ENCODE measurements at regions not wholly inside any gene's neighbourhood (a gene's known extent, or its start where the extent isn't known, plus 50 kb on each side); places are given as distances from the start of the nearest gene placed in this dataset.

GRCh38 chr10:2839081-2839725 is 228.1 kb upstream of the PFKP start:
- H3K27ac ChIP-seq (ENCODE audit: insufficient read depth, low read depth, low read length, poor library complexity, severe bottlenecking): no peak overlapping the region
- no peak overlapping the region for H3K4me3 ChIP-seq (ENCODE audit: insufficient read depth, low read depth, low read length)
- 59 to 60% methylated on average over 16 of the region's 16 CpGs for WGBS, 2 experiments
- no peaks in the 10 kb centered on the region for H3K4me1 ChIP-seq (ENCODE audit: control insufficient read depth, insufficient read depth, low read length)
- no peaks in the 10 kb centered on the region for H3K9me3 ChIP-seq (ENCODE audit: control insufficient read depth, low read length)
- no peaks in the 10 kb centered on the region for H3K36me3 ChIP-seq (ENCODE audit: control insufficient read depth, insufficient read depth, low read length)
- H3K27me3 ChIP-seq (ENCODE audit: control insufficient read depth, insufficient read depth, low read length, poor library complexity, severe bottlenecking): no peaks in the 10 kb centered on the region

GRCh38 chr10:2837674-2838073 is 229.7 kb upstream of the PFKP start:
- no peaks in the 10 kb centered on the region for H3K9me3 ChIP-seq (ENCODE audit: control insufficient read depth, low read length)
- 93 to 94% methylated on average over 7 of the region's 7 CpGs for WGBS, 2 experiments
- no peaks in the 10 kb centered on the region for H3K27me3 ChIP-seq (ENCODE audit: control insufficient read depth, insufficient read depth, low read length, poor library complexity, severe bottlenecking)
- no peak overlapping the region for H3K4me3 ChIP-seq (ENCODE audit: insufficient read depth, low read depth, low read length)
- no peak overlapping the region for H3K27ac ChIP-seq (ENCODE audit: insufficient read depth, low read depth, low read length, poor library complexity, severe bottlenecking)
- H3K36me3 ChIP-seq (ENCODE audit: control insufficient read depth, insufficient read depth, low read length): no peaks in the 10 kb centered on the region
- H3K4me1 ChIP-seq (ENCODE audit: control insufficient read depth, insufficient read depth, low read length): no peaks in the 10 kb centered on the region

GRCh38 chr10:2836921-2837662 is 230.3 kb upstream of the PFKP start:
- no peaks in the 10 kb centered on the region for H3K4me1 ChIP-seq (ENCODE audit: control insufficient read depth, insufficient read depth, low read length)
- no peaks in the 10 kb centered on the region for H3K36me3 ChIP-seq (ENCODE audit: control insufficient read depth, insufficient read depth, low read length)
- 95% methylated on average over 20 of the region's 22 CpGs for WGBS, 2 experiments
- H3K27me3 ChIP-seq (ENCODE audit: control insufficient read depth, insufficient read depth, low read length, poor library complexity, severe bottlenecking): no peaks in the 10 kb centered on the region
- H3K27ac ChIP-seq (ENCODE audit: insufficient read depth, low read depth, low read length, poor library complexity, severe bottlenecking): no peak overlapping the region
- H3K4me3 ChIP-seq (ENCODE audit: insufficient read depth, low read depth, low read length): no peak overlapping the region
- H3K9me3 ChIP-seq (ENCODE audit: control insufficient read depth, low read length): no peaks in the 10 kb centered on the region

GRCh38 chr10:2834214-2834613 is 233.1 kb upstream of the PFKP start:
- WGBS, 2 experiments: 91 to 100% methylated on average over 2 of the region's 2 CpGs
- no peaks in the 10 kb centered on the region for H3K4me1 ChIP-seq (ENCODE audit: control insufficient read depth, insufficient read depth, low read length)
- H3K27ac ChIP-seq (ENCODE audit: insufficient read depth, low read depth, low read length, poor library complexity, severe bottlenecking): no peak overlapping the region
- no peaks in the 10 kb centered on the region for H3K36me3 ChIP-seq (ENCODE audit: control insufficient read depth, insufficient read depth, low read length)
- no peaks in the 10 kb centered on the region for H3K9me3 ChIP-seq (ENCODE audit: control insufficient read depth, low read length)
- H3K27me3 ChIP-seq (ENCODE audit: control insufficient read depth, insufficient read depth, low read length, poor library complexity, severe bottlenecking): no peaks in the 10 kb centered on the region
- no peak overlapping the region for H3K4me3 ChIP-seq (ENCODE audit: insufficient read depth, low read depth, low read length)

- Histone ChIP-seq H3K27ac (ENCODE audit: insufficient read depth, low read depth, low read length, poor library complexity, severe bottlenecking) (no peak overlapping the region), H3K27me3 (ENCODE audit: control insufficient read depth, insufficient read depth, low read length, poor library complexity, severe bottlenecking) (no peaks in the 10 kb centered on the region), H3K9me3 (ENCODE audit: control insufficient read depth, low read length) (no peaks in the 10 kb centered on the region), H3K4me3 (ENCODE audit: insufficient read depth, low read depth, low read length) (no peak overlapping the region), H3K36me3 (ENCODE audit: control insufficient read depth, insufficient read depth, low read length) (no peaks in the 10 kb centered on the region), H3K4me1 (ENCODE audit: control insufficient read depth, insufficient read depth, low read length) (no peaks in the 10 kb centered on the region)
- WGBS, 2 experiments: 79 to 81% methylated on average over 7 of the region's 7 CpGs
Observed at GRCh38 chr10:2831509-2831908, 235.8 kb upstream of the PFKP start.

- Histone ChIP-seq H3K27me3 (ENCODE audit: control insufficient read depth, insufficient read depth, low read length, poor library complexity, severe bottlenecking) (no peaks in the 10 kb centered on the region), H3K9me3 (ENCODE audit: control insufficient read depth, low read length) (no peaks in the 10 kb centered on the region), H3K36me3 (ENCODE audit: control insufficient read depth, insufficient read depth, low read length) (no peaks in the 10 kb centered on the region), H3K4me3 (ENCODE audit: insufficient read depth, low read depth, low read length) (no peak overlapping the region), H3K4me1 (ENCODE audit: control insufficient read depth, insufficient read depth, low read length) (no peaks in the 10 kb centered on the region), H3K27ac (ENCODE audit: insufficient read depth, low read depth, low read length, poor library complexity, severe bottlenecking) (no peak overlapping the region)
- 95% methylated on average over 14 of the region's 14 CpGs for WGBS, 2 experiments
Observed at GRCh38 chr10:2828741-2829140, 238.6 kb upstream of the PFKP start.

- H3K36me3 ChIP-seq (ENCODE audit: control insufficient read depth, insufficient read depth, low read length): no peaks in the 10 kb centered on the region
- H3K4me3 ChIP-seq (ENCODE audit: insufficient read depth, low read depth, low read length): no peak overlapping the region
- H3K27me3 ChIP-seq (ENCODE audit: control insufficient read depth, insufficient read depth, low read length, poor library complexity, severe bottlenecking): no peaks in the 10 kb centered on the region
- H3K27ac ChIP-seq (ENCODE audit: insufficient read depth, low read depth, low read length, poor library complexity, severe bottlenecking): no peak overlapping the region
- 50 to 52% methylated on average over 2 of the region's 2 CpGs for WGBS, 2 experiments
- H3K4me1 ChIP-seq (ENCODE audit: control insufficient read depth, insufficient read depth, low read length): no peaks in the 10 kb centered on the region
- no peaks in the 10 kb centered on the region for H3K9me3 ChIP-seq (ENCODE audit: control insufficient read depth, low read length)
Observed at GRCh38 chr10:2826675-2827074, 240.7 kb upstream of the PFKP start.

- H3K27ac ChIP-seq (ENCODE audit: insufficient read depth, low read depth, low read length, poor library complexity, severe bottlenecking): no peak overlapping the region
- H3K36me3 ChIP-seq (ENCODE audit: control insufficient read depth, insufficient read depth, low read length): no peaks in the 10 kb centered on the region
- H3K4me1 ChIP-seq (ENCODE audit: control insufficient read depth, insufficient read depth, low read length): no peaks in the 10 kb centered on the region
- no peak overlapping the region for H3K4me3 ChIP-seq (ENCODE audit: insufficient read depth, low read depth, low read length)
- H3K9me3 ChIP-seq (ENCODE audit: control insufficient read depth, low read length): no peaks in the 10 kb centered on the region
- no peaks in the 10 kb centered on the region for H3K27me3 ChIP-seq (ENCODE audit: control insufficient read depth, insufficient read depth, low read length, poor library complexity, severe bottlenecking)
- 94 to 95% methylated on average over 4 of the region's 4 CpGs for WGBS, 2 experiments
Observed at GRCh38 chr10:2825841-2826240, 241.5 kb upstream of the PFKP start.

GRCh38 chr10:2817940-2818636 is 249.3 kb upstream of the PFKP start:
- no peaks in the 10 kb centered on the region for H3K9me3 ChIP-seq (ENCODE audit: control insufficient read depth, low read length)
- H3K36me3 ChIP-seq (ENCODE audit: control insufficient read depth, insufficient read depth, low read length): no peaks in the 10 kb centered on the region
- 87 to 94% methylated on average over 20 of the region's 20 CpGs for WGBS, 2 experiments
- H3K27me3 ChIP-seq (ENCODE audit: control insufficient read depth, insufficient read depth, low read length, poor library complexity, severe bottlenecking): no peaks in the 10 kb centered on the region
- H3K4me1 ChIP-seq (ENCODE audit: control insufficient read depth, insufficient read depth, low read length): no peaks in the 10 kb centered on the region
- H3K27ac ChIP-seq (ENCODE audit: insufficient read depth, low read depth, low read length, poor library complexity, severe bottlenecking): no peak overlapping the region
- no peak overlapping the region for H3K4me3 ChIP-seq (ENCODE audit: insufficient read depth, low read depth, low read length)

GRCh38 chr10:2813693-2814092 is 253.7 kb upstream of the PFKP start:
- 90 to 96% methylated on average over 6 to 7 of the region's 7 CpGs for WGBS, 2 experiments
- Histone ChIP-seq H3K27me3 (ENCODE audit: control insufficient read depth, insufficient read depth, low read length, poor library complexity, severe bottlenecking) (no peaks in the 10 kb centered on the region), H3K4me1 (ENCODE audit: control insufficient read depth, insufficient read depth, low read length) (no peaks in the 10 kb centered on the region), H3K36me3 (ENCODE audit: control insufficient read depth, insufficient read depth, low read length) (no peaks in the 10 kb centered on the region), H3K4me3 (ENCODE audit: insufficient read depth, low read depth, low read length) (no peak overlapping the region), H3K9me3 (ENCODE audit: control insufficient read depth, low read length) (no peaks in the 10 kb centered on the region), H3K27ac (ENCODE audit: insufficient read depth, low read depth, low read length, poor library complexity, severe bottlenecking) (no peak overlapping the region)

Data from ectodermal cell (in vitro differentiated cells).